ENCODE measurements at regions not wholly inside any gene's neighbourhood (a gene's known extent, or its start where the extent isn't known, plus 50 kb on each side); places are given as distances from the start of the nearest gene placed in this dataset.

DNA sequence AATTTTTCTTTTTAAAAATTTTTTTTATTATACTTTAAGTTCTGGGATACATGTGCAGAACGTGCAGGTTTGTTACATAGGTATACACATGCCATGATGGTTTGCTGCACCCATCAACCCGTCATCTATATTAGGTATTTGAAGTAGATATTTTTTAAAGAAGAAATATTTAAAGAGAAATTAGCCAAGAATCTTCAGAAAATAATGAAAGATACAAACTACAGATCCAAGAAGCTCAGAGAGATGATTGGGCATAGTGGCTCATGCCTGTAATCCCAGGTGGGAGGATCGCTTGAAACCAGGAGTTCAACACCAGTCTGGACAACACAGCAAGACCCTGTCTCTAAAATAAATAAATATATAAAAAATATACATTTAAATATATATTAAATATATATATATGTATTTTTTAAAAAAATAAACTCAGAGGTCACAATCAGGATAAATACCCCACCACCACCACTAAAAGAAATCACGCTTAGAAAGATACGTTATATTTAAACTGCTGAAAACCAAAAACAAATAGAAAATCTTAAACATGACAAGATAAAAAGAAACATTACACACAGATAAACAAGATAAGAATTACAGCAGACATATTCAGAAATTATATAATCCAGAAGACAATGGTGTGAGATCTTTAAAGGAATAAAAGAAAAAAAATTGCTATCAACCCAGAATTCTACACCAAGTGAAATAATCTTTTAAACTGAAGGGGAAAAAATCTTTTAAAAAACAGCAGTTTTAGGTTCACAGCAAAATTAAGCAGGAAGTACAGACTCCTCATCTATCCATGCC is 57.5 kb downstream of the CSF2 start:
- POLR2A ChIA-PET = no interaction called here
- TF ChIP-seq, protein P1, sequence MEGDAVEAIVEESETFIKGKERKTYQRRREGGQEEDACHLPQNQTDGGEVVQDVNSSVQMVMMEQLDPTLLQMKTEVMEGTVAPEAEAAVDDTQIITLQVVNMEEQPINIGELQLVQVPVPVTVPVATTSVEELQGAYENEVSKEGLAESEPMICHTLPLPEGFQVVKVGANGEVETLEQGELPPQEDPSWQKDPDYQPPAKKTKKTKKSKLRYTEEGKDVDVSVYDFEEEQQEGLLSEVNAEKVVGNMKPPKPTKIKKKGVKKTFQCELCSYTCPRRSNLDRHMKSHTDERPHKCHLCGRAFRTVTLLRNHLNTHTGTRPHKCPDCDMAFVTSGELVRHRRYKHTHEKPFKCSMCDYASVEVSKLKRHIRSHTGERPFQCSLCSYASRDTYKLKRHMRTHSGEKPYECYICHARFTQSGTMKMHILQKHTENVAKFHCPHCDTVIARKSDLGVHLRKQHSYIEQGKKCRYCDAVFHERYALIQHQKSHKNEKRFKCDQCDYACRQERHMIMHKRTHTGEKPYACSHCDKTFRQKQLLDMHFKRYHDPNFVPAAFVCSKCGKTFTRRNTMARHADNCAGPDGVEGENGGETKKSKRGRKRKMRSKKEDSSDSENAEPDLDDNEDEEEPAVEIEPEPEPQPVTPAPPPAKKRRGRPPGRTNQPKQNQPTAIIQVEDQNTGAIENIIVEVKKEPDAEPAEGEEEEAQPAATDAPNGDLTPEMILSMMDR (IDR thresholded peaks at IDR 0.05) = no peak
- peaks cover 11% of the 10 kb centered on the region for H3K36me3 Mint-ChIP-seq (ENCODE audit: low read depth)
- no peak for ATAC-seq
- intact Hi-C loops (cut with micrococcal nuclease) = no loop called here
- H3K4me1 Mint-ChIP-seq (ENCODE audit: low read depth) = peaks cover 14% of the 10 kb centered on the region
- H3K27ac Mint-ChIP-seq = no peak overlapping the region
- peaks cover 12% of the 10 kb centered on the region for H3K27me3 Mint-ChIP-seq
- no peak overlapping the region for H3K4me3 Mint-ChIP-seq
- DNase-seq = no peak
- CTCF ChIA-PET = interaction anchor here (0.9 to 1.0 kb wide), 2 partner anchors 40 to 64 kb away, joined by 3 read pairs; no protein-coding TSS in a partner anchor
- H3K9me3 Mint-ChIP-seq = peaks cover 23% of the 10 kb centered on the region

DNA sequence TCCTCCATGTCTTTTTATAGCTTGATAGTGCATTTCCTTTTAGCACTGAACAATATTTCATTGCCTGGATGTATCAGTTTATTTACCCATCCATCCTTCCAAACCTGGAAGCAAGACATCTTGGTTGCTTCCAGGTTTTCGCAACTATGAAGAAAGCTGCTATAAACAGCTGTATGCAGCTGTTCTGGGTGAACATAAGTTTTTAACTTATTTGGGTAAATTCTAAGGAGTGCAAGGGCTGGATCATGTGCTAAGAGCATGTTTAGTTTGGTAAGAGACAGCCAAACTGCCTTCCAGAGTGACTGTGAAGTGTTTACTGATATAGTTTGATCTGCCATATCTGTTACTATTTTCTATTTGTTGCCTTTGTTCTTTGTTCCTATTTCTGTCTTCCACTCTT is 58.5 kb downstream of the CSF2 start:
- Mint-ChIP-seq H3K4me3 (no peak overlapping the region), H3K36me3 (ENCODE audit: low read depth) (peaks cover 11% of the 10 kb centered on the region), H3K27ac (no peak overlapping the region), H3K27me3 (peaks cover 15% of the 10 kb centered on the region), H3K9me3 (peaks cover 22% of the 10 kb centered on the region), H3K4me1 (ENCODE audit: low read depth) (peaks cover 8% of the 10 kb centered on the region)
- CTCF ChIA-PET = interaction anchor here (0.9 to 1.0 kb wide), 2 partner anchors 39 to 65 kb away, joined by 3 read pairs; no protein-coding TSS in a partner anchor
- TF ChIP-seq, protein P1 (IDR thresholded peaks at IDR 0.05) = no peak
- no peak for DNase-seq
- intact Hi-C loops (cut with micrococcal nuclease) = no loop called here
- POLR2A ChIA-PET = no interaction called here
- ATAC-seq = no peak

DNA sequence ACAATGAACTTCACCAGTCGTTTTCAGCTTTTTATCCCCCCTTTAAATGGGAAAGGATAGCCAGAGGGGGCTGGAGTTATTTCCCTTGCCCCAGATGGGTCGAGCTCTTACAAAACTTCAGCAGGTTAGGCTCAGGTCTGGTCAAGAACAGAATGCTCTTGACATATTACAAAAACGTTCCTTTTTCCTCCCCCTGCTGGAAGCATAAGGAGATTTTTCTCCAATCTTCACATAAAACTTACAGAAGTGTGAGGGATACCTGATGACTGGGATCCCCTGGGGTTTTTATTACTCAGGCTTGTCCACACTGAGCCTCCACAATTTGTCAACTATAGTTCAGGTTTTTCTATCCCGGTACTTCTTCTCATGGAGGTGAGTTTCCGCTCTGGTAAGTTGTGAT is 60.8 kb downstream of the CSF2 start:
- TF ChIP-seq, protein P1 (IDR thresholded peaks at IDR 0.05) = peak; percentile 30
- Mint-ChIP-seq H3K4me1 (ENCODE audit: low read depth) (peaks cover 7% of the 10 kb centered on the region), H3K4me3 (no peak overlapping the region), H3K27ac (no peak overlapping the region), H3K9me3 (peaks cover 10% of the 10 kb centered on the region), H3K36me3 (ENCODE audit: low read depth) (no peaks in the 10 kb centered on the region), H3K27me3 (peaks cover 13% of the 10 kb centered on the region)
- CTCF ChIA-PET = interaction anchor here (0.7 to 1.9 kb wide), 13 partner anchors 8 to 76 kb away, joined by 3 to 6 read pairs (median 4); no protein-coding TSS in a partner anchor
- intact Hi-C loops (cut with micrococcal nuclease) = no loop called here
- DNase-seq = no peak
- POLR2A ChIA-PET = interaction anchor here (1.1 kb wide), 1 partner anchor 38 kb away, joined by 3 read pairs; no protein-coding TSS in a partner anchor
- no peak for ATAC-seq

DNA sequence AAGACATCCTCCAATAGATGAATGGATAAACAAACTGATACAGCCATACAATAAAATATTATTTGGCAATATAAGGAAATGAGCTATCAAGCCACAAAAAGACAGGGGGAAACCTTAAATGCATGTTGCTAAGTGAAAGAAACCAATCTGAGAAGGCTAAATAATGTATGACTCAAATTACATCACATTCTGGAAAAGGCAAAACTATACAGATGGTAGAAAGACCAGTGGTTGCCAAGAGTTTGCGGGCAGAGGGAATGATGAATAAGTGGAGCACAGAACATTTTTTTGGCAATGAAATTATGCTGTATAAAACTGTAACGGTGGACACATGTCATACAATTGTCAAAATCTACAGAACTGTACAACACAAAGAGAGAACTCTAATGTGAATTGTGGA is 63.3 kb downstream of the CSF2 start:
- peaks cover 1% of the 10 kb centered on the region for H3K36me3 Mint-ChIP-seq (ENCODE audit: low read depth)
- peaks cover 7% of the 10 kb centered on the region for H3K9me3 Mint-ChIP-seq
- POLR2A ChIA-PET = no interaction called here
- H3K27ac Mint-ChIP-seq = no peak overlapping the region
- no peak overlapping the region for H3K4me3 Mint-ChIP-seq
- H3K27me3 Mint-ChIP-seq = peaks cover 18% of the 10 kb centered on the region
- peaks cover 7% of the 10 kb centered on the region for H3K4me1 Mint-ChIP-seq (ENCODE audit: low read depth)
- DNase-seq = no peak
- CTCF ChIA-PET = interaction anchor here (1.6 kb wide), 1 partner anchor 72 kb away, joined by 7 read pairs; no protein-coding TSS in a partner anchor
- TF ChIP-seq, protein P1 (IDR thresholded peaks at IDR 0.05) = no peak
- intact Hi-C loops (cut with micrococcal nuclease) = no loop called here
- ATAC-seq = no peak

DNA sequence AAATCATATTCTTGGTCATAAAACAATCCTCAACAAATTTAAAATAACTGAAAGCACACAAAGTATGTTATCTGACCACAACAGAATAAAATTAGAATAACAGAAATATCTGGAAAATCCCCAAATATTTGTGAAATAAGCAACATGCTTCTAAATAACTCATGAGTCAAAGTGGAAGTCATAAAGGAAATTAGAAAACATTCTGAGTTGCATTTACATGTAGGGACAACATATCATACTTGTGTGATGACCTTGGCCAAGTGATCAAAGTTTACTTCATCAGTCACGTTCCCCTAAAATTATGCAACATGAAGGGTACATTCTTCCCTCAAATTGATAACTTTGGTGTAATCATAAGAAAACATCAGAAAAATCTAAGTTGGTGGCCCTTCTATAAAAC is 64.7 kb downstream of the CSF2 start:
- DNase-seq (no peak), ATAC-seq (no peak)
- Mint-ChIP-seq H3K4me3 (no peak overlapping the region), H3K4me1 (ENCODE audit: low read depth) (peaks cover 7% of the 10 kb centered on the region), H3K27me3 (peaks cover 15% of the 10 kb centered on the region), H3K27ac (no peak overlapping the region), H3K36me3 (ENCODE audit: low read depth) (peaks cover 3% of the 10 kb centered on the region), H3K9me3 (peaks cover 12% of the 10 kb centered on the region)
- intact Hi-C loops (cut with micrococcal nuclease) = no loop called here
- TF ChIP-seq, protein P1 (IDR thresholded peaks at IDR 0.05) = no peak
- POLR2A ChIA-PET = no interaction called here
- CTCF ChIA-PET = interaction anchor here (0.7 kb wide), 1 partner anchor 75 kb away, joined by 3 read pairs; no protein-coding TSS in a partner anchor

All from activated CD8-positive, alpha-beta T cell treated with anti-CD3 and anti-CD28 coated beads for 36 hours (primary cell).